ENCODE measurements at regions not wholly inside any gene's neighbourhood (a gene's known extent, or its start where the extent isn't known, plus 50 kb on each side); places are given as distances from the start of the nearest gene placed in this dataset.

- Histone ChIP-seq H3K4me3 (no peak overlapping the region), H3K4me1 (no peaks in the 10 kb centered on the region), H3K27ac (no peak overlapping the region), H3K36me3 (no peaks in the 10 kb centered on the region), H3K9me3 (peaks cover 0 to 4% (median 0%) of the 10 kb centered on the region in 11 donors), H3K27me3 (no peaks in the 10 kb centered on the region)
- no peak for ATAC-seq
- intact Hi-C loops (cut with DNase I) = no loop called here
- 52 to 54% methylated on average over 3 of the region's 3 CpGs for WGBS, 2 donors
- no peak for DNase-seq
- TF ChIP-seq, protein P1, sequence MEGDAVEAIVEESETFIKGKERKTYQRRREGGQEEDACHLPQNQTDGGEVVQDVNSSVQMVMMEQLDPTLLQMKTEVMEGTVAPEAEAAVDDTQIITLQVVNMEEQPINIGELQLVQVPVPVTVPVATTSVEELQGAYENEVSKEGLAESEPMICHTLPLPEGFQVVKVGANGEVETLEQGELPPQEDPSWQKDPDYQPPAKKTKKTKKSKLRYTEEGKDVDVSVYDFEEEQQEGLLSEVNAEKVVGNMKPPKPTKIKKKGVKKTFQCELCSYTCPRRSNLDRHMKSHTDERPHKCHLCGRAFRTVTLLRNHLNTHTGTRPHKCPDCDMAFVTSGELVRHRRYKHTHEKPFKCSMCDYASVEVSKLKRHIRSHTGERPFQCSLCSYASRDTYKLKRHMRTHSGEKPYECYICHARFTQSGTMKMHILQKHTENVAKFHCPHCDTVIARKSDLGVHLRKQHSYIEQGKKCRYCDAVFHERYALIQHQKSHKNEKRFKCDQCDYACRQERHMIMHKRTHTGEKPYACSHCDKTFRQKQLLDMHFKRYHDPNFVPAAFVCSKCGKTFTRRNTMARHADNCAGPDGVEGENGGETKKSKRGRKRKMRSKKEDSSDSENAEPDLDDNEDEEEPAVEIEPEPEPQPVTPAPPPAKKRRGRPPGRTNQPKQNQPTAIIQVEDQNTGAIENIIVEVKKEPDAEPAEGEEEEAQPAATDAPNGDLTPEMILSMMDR (IDR thresholded peaks at IDR 0.05) = no peak
Measured at GRCh38 chr10:2387672-2388071, 650.3 kb upstream of the ADARB2 start.

DNA sequence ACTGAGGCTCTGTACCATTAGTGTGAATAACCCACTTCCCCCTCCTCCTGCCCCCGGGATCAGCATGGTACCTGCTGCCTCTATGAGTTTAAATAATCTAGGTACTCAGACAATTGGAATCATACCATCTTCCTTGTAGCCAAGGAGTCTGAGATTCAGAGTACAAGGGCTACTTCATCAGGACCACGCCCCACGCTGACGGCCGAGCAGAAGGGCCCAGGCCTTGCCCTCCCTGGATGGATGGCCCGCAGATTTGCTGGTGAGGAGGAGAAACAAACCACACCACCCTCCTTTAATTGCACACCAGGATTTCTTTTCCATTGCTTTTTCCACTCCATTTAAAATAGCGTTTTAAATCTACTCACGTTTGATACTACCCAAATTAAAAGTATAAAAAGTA, 649.9 kb upstream of the ADARB2 start:
- Histone ChIP-seq H3K27me3 (no peaks in the 10 kb centered on the region), H3K36me3 (no peaks in the 10 kb centered on the region), H3K27ac (no peak overlapping the region), H3K4me3 (no peak overlapping the region), H3K9me3 (peaks cover 0 to 4% (median 0%) of the 10 kb centered on the region in 11 donors), H3K4me1 (no peaks in the 10 kb centered on the region)
- ATAC-seq = no peak
- TF ChIP-seq, protein P1 (IDR thresholded peaks at IDR 0.05) = no peak
- intact Hi-C loops (cut with DNase I) = no loop called here
- DNase-seq = no peak
- WGBS, 2 donors = 70 to 74% methylated on average over 8 of the region's 8 CpGs

DNA sequence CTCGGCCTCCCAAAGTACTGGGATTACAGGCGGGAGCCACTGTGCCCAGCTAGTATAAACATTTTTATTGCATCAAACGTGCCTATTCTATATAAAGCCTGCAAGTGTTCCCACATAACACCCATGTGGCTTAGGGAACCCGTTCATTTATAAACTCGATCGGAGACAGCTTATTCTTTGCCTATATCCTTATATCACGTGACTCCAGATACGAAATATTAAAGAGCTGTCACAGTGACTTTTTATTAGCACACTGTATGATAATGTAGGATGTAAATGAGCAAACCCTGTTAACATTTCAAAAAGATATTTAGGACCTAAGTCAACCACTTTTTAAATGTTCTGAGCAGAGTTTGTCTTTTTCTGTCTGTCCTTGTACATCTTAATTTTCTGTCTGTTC, 642.9 kb upstream of the ADARB2 start:
- ATAC-seq = no peak
- intact Hi-C loops (cut with DNase I) = no loop called here
- no peak overlapping the region for H3K27ac ChIP-seq
- TF ChIP-seq, protein P1 (IDR thresholded peaks at IDR 0.05) = no peak
- WGBS, 2 donors = 80 to 83% methylated on average over 8 of the region's 8 CpGs
- no peaks in the 10 kb centered on the region for H3K36me3 ChIP-seq
- DNase-seq = no peak
- H3K4me1 ChIP-seq = no peaks in the 10 kb centered on the region
- no peaks in the 10 kb centered on the region for H3K27me3 ChIP-seq
- H3K9me3 ChIP-seq = peaks cover 0 to 4% (median 0%) of the 10 kb centered on the region in 11 donors
- no peak overlapping the region for H3K4me3 ChIP-seq

DNA sequence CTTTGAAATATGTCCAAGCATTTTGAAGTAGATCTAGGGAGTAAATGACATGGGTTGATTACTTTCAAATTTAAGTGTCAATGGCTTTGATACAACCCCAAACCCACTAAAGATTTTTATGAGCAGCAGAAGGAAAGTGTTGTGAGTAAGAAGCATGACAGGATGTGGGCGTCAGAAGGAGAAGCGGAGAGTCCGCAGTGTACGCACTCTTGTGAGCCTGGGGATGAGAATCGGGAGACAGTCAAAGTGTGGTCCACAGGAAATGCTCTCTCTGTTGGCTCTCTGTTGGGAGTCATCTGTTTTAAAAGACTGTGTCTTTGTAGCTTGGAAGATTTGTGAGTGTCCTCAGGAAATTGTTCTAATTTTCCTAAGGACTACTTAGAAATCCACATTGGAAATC, 629.8 kb upstream of the ADARB2 start:
- DNase-seq = no peak
- Histone ChIP-seq H3K4me3 (no peak overlapping the region), H3K27me3 (peaks cover 0 to 6% (median 0%) of the 10 kb centered on the region in 7 donors), H3K9me3 (peaks cover 0 to 30% (median 12%) of the 10 kb centered on the region in 11 donors), H3K36me3 (no peaks in the 10 kb centered on the region), H3K27ac (no peak overlapping the region), H3K4me1 (no peaks in the 10 kb centered on the region)
- no peak for ATAC-seq
- intact Hi-C loops (cut with DNase I) = no loop called here
- TF ChIP-seq, protein P1 (IDR thresholded peaks at IDR 0.05) = no peak
- 74 to 77% methylated on average over 5 of the region's 5 CpGs for WGBS, 2 donors
